ENCODE measurements at regions not wholly inside any gene's neighbourhood (a gene's known extent, or its start where the extent isn't known, plus 50 kb on each side); places are given as distances from the start of the nearest gene placed in this dataset.
"Not testable (repeated sequence)": the region's sequence is repeated elsewhere in the genome, so short reads cannot be mapped to it uniquely, and the experiment has no call there.

- DNase-seq, result no peak
- no peak overlapping the region for H3K27ac ChIP-seq
- no peak for TF ChIP-seq EP300 (IDR thresholded peaks at IDR 0.05)
- TF ChIP-seq, protein P1, sequence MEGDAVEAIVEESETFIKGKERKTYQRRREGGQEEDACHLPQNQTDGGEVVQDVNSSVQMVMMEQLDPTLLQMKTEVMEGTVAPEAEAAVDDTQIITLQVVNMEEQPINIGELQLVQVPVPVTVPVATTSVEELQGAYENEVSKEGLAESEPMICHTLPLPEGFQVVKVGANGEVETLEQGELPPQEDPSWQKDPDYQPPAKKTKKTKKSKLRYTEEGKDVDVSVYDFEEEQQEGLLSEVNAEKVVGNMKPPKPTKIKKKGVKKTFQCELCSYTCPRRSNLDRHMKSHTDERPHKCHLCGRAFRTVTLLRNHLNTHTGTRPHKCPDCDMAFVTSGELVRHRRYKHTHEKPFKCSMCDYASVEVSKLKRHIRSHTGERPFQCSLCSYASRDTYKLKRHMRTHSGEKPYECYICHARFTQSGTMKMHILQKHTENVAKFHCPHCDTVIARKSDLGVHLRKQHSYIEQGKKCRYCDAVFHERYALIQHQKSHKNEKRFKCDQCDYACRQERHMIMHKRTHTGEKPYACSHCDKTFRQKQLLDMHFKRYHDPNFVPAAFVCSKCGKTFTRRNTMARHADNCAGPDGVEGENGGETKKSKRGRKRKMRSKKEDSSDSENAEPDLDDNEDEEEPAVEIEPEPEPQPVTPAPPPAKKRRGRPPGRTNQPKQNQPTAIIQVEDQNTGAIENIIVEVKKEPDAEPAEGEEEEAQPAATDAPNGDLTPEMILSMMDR (IDR thresholded peaks at IDR 0.05), result no peak
- TF ChIP-seq POLR2AphosphoS5 (IDR thresholded peaks at IDR 0.05), result no peak
- TF ChIP-seq POLR2A (IDR thresholded peaks at IDR 0.05), result no peak
- 92 to 93% methylated on average over 1 of the region's 1 CpG for WGBS, 2 donors
- H3K27me3 ChIP-seq, result no peaks in the 10 kb centered on the region
- H3K4me3 ChIP-seq, result no peak overlapping the region
- no peaks in the 10 kb centered on the region for H3K4me1 ChIP-seq
- no peaks in the 10 kb centered on the region for H3K9me3 ChIP-seq
- no peaks in the 10 kb centered on the region for H3K36me3 ChIP-seq
- intact Hi-C loops (cut with DNase I), result no loop called here
These were observed 187.9 kb upstream of the ARID1B start for GRCh38 chr6:156589281-156589680.

GRCh38 chr6:156587751-156588301, 189.4 kb upstream of the ARID1B start:
- intact Hi-C loops (cut with DNase I), result no loop called here
- H3K9me3 ChIP-seq, result no peaks in the 10 kb centered on the region
- H3K4me3 ChIP-seq, result no peak overlapping the region
- DNase-seq, result no peak
- WGBS, 2 donors, result 71 to 89% methylated on average over 3 of the region's 3 CpGs
- H3K4me1 ChIP-seq, result no peaks in the 10 kb centered on the region
- TF ChIP-seq POLR2A (IDR thresholded peaks at IDR 0.05) (no peak), EP300 (IDR thresholded peaks at IDR 0.05) (no peak), POLR2AphosphoS5 (IDR thresholded peaks at IDR 0.05) (no peak)
- TF ChIP-seq, protein P1 (IDR thresholded peaks at IDR 0.05), result no peak
- H3K27me3 ChIP-seq, result no peaks in the 10 kb centered on the region
- H3K27ac ChIP-seq, result no peak overlapping the region
- no peaks in the 10 kb centered on the region for H3K36me3 ChIP-seq

DNA sequence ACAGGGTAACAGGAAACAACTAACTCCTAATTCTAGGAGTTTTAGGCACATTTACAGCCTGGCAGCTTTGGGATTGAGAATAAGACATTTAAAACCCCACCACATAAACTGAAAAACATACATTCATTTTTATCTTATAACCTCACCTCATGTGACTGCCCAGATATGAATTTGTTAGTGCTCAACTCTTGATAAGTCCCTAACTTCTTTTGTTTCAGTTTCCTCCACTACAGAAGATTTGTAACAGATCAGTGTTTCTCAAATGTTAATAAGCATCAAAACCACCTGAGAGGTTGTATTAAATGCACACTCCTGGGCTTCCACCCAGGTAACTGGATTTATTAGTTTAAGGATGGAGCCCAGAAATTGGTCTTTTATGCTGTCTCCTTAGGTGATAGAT, 190.1 kb upstream of the ARID1B start:
- no peak overlapping the region for H3K27ac ChIP-seq
- intact Hi-C loops (cut with DNase I), result no loop called here
- H3K4me1 ChIP-seq, result no peaks in the 10 kb centered on the region
- H3K9me3 ChIP-seq, result no peaks in the 10 kb centered on the region
- H3K27me3 ChIP-seq, result no peaks in the 10 kb centered on the region
- no peaks in the 10 kb centered on the region for H3K36me3 ChIP-seq
- H3K4me3 ChIP-seq, result no peak overlapping the region
- no peak for DNase-seq
- no peak for TF ChIP-seq EP300 (IDR thresholded peaks at IDR 0.05)

DNA sequence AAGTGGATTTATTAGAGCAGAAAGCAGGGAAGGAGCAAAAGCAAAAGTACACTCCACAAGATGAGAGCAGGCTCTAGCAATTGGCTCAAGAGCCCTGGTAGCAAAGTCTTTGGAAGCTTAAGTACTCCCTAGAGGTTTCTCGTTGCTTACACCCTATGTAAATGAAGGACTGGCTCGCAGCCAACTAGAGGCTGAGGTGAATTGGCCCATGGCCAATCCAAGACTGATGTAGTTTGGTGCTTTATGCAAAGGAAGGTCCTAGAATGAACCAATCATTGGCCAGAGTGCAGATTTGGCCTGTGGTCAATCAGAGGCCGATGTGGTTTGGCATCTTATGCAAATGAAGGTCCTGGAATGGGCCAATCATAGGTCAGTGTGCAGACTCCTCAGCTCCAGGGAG, 191.3 kb upstream of the ARID1B start:
- no peak for DNase-seq
- H3K4me3 ChIP-seq, result no peak overlapping the region
- intact Hi-C loops (cut with DNase I), result no loop called here
- no peaks in the 10 kb centered on the region for H3K9me3 ChIP-seq
- TF ChIP-seq POLR2AphosphoS5 (IDR thresholded peaks at IDR 0.05) (no peak), EP300 (IDR thresholded peaks at IDR 0.05) (no peak), POLR2A (IDR thresholded peaks at IDR 0.05) (no peak)
- TF ChIP-seq, protein P1 (IDR thresholded peaks at IDR 0.05), result no peak
- H3K4me1 ChIP-seq, result no peaks in the 10 kb centered on the region
- H3K27ac ChIP-seq, result no peak overlapping the region
- 49 to 73% methylated on average over 3 of the region's 3 CpGs for WGBS, 2 donors
- H3K27me3 ChIP-seq, result no peaks in the 10 kb centered on the region
- H3K36me3 ChIP-seq, result no peaks in the 10 kb centered on the region

GRCh38 chr6:156584121-156584520, 193.1 kb upstream of the ARID1B start:
- H3K27ac ChIP-seq; H3K4me3 ChIP-seq; DNase-seq; H3K27me3 ChIP-seq; H3K4me1 ChIP-seq; H3K36me3 ChIP-seq; intact Hi-C loops (cut with DNase I); H3K9me3 ChIP-seq: not testable (repeated sequence)
- WGBS, 2 donors, result 47 to 83% methylated on average over 4 of the region's 4 CpGs

GRCh38 chr6:156583083-156583482, 194.1 kb upstream of the ARID1B start:
- 78 to 81% methylated on average over 6 of the region's 6 CpGs for WGBS, 2 donors

More at GRCh38 chr6:156583083-156583482, 194.1 kb upstream of the ARID1B start:
- Histone ChIP-seq H3K36me3 (no peaks in the 10 kb centered on the region), H3K4me1 (no peaks in the 10 kb centered on the region), H3K4me3 (no peak overlapping the region), H3K9me3 (no peaks in the 10 kb centered on the region), H3K27ac (no peak overlapping the region), H3K27me3 (no peaks in the 10 kb centered on the region)
- no peak for DNase-seq
- TF ChIP-seq EP300 (IDR thresholded peaks at IDR 0.05) (no peak), POLR2A (IDR thresholded peaks at IDR 0.05) (no peak), POLR2AphosphoS5 (IDR thresholded peaks at IDR 0.05) (no peak)
- TF ChIP-seq, protein P1 (IDR thresholded peaks at IDR 0.05), result no peak
- intact Hi-C loops (cut with DNase I), result no loop called here

Measured in sigmoid colon (tissue), 6 donors.